ENCODE measurements at regions not wholly inside any gene's neighbourhood (a gene's known extent, or its start where the extent isn't known, plus 50 kb on each side); places are given as distances from the start of the nearest gene placed in this dataset.

- TF ChIP-seq RARB (CRISPR knock-in tag; IDR thresholded peaks at IDR 0.05): no peak
- TF ChIP-seq TOX (CRISPR knock-in tag; IDR thresholded peaks at IDR 0.05; ENCODE audit: borderline replicate concordance): no peak
- no peak for TF ChIP-seq ISL1 (CRISPR knock-in tag; IDR thresholded peaks at IDR 0.05)
- no peak for TF ChIP-seq PATZ1 (CRISPR knock-in tag; IDR thresholded peaks at IDR 0.05; ENCODE audit: borderline replicate concordance)
- TF ChIP-seq, protein P1, sequence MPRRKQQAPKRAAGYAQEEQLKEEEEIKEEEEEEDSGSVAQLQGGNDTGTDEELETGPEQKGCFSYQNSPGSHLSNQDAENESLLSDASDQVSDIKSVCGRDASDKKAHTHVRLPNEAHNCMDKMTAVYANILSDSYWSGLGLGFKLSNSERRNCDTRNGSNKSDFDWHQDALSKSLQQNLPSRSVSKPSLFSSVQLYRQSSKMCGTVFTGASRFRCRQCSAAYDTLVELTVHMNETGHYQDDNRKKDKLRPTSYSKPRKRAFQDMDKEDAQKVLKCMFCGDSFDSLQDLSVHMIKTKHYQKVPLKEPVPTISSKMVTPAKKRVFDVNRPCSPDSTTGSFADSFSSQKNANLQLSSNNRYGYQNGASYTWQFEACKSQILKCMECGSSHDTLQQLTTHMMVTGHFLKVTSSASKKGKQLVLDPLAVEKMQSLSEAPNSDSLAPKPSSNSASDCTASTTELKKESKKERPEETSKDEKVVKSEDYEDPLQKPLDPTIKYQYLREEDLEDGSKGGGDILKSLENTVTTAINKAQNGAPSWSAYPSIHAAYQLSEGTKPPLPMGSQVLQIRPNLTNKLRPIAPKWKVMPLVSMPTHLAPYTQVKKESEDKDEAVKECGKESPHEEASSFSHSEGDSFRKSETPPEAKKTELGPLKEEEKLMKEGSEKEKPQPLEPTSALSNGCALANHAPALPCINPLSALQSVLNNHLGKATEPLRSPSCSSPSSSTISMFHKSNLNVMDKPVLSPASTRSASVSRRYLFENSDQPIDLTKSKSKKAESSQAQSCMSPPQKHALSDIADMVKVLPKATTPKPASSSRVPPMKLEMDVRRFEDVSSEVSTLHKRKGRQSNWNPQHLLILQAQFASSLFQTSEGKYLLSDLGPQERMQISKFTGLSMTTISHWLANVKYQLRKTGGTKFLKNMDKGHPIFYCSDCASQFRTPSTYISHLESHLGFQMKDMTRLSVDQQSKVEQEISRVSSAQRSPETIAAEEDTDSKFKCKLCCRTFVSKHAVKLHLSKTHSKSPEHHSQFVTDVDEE (CRISPR knock-in tag; IDR thresholded peaks at IDR 0.05): no peak
These were observed 136.0 kb downstream of the DDX1 start for GRCh38 chr2:15727396-15728244.
